G401.6 (cell line): ENCODE measurements at regions not wholly inside any gene's neighbourhood (a gene's known extent, or its start where the extent isn't known, plus 50 kb on each side); places are given as distances from the start of the nearest gene placed in this dataset.
"Not testable (repeated sequence)": the region's sequence is repeated elsewhere in the genome, so short reads cannot be mapped to it uniquely, and the experiment has no call there.

Experiments used
- FAIRE-seq: peaks from 2 replicates; lab custom pipeline; 2012; peaks lifted over from hg19 to GRCh38; lab: Jason Lieb, UNC

GRCh38 chr7:128561116-128561722 lies 84.7 kb downstream of the METTL2B start:
- not testable (repeated sequence) for FAIRE-seq

- FAIRE-seq = not testable (repeated sequence)
Observed at GRCh38 chr7:128562795-128563194, 86.2 kb downstream of the METTL2B start.

- not testable (repeated sequence) for FAIRE-seq
Observed at GRCh38 chr7:128564123-128564700, 87.7 kb downstream of the METTL2B start.

GRCh38 chr7:128564932-128565864 lies 88.7 kb downstream of the METTL2B start:
- not testable (repeated sequence) for FAIRE-seq

GRCh38 chr7:128575277-128575676 lies 96.8 kb upstream of the GARIN1A start:
- FAIRE-seq = not testable (repeated sequence)

GRCh38 chr7:128576953-128577352 lies 95.1 kb upstream of the GARIN1A start:
- FAIRE-seq = not testable (repeated sequence)

- not testable (repeated sequence) for FAIRE-seq
Observed at GRCh38 chr7:128579843-128580242, 92.2 kb upstream of the GARIN1A start.

GRCh38 chr7:128581100-128581499 lies 91.0 kb upstream of the GARIN1A start:
- FAIRE-seq = not testable (repeated sequence)

GRCh38 chr7:128581825-128582561 lies 90.1 kb upstream of the GARIN1A start:
- not testable (repeated sequence) for FAIRE-seq

- peak; percentile 74 for FAIRE-seq
Observed at GRCh38 chr7:128586715-128587114, 85.4 kb upstream of the GARIN1A start.

- FAIRE-seq = no peak
Observed at GRCh38 chr7:128591705-128592104, 80.4 kb upstream of the GARIN1A start.

GRCh38 chr7:128592209-128592608 lies 79.9 kb upstream of the GARIN1A start:
- not testable (repeated sequence) for FAIRE-seq

GRCh38 chr7:128594061-128594460 lies 78.0 kb upstream of the GARIN1A start:
- not testable (repeated sequence) for FAIRE-seq

GRCh38 chr7:128596336-128597128 lies 75.6 kb upstream of the GARIN1A start:
- not testable (repeated sequence) for FAIRE-seq

- not testable (repeated sequence) for FAIRE-seq
Observed at GRCh38 chr7:128598946-128599345, 73.1 kb upstream of the GARIN1A start.

- peak; percentile 97 for FAIRE-seq
Observed at GRCh38 chr7:128608678-128609421, 63.2 kb upstream of the GARIN1A start.

- not testable (repeated sequence) for FAIRE-seq
Observed at GRCh38 chr7:128613366-128613765, 58.7 kb upstream of the GARIN1A start.

- FAIRE-seq = peak; percentile 28
Observed at GRCh38 chr7:128614812-128615211, 57.3 kb upstream of the GARIN1A start.

- not testable (repeated sequence) for FAIRE-seq
Observed at GRCh38 chr7:128616799-128617198, 55.3 kb upstream of the GARIN1A start.
